Spinal cord (tissue), 9 donors: ENCODE measurements at regions not wholly inside any gene's neighbourhood (a gene's known extent, or its start where the extent isn't known, plus 50 kb on each side); places are given as distances from the start of the nearest gene placed in this dataset.

ENCODE experiments used
- DNase-seq, 6 donors: peaks; one replicate each; pipeline versions ENCODE4 v3.0.0 to v3.0.0-alpha.2; 2013 to 2015; ENCODE audit warnings: low spot score in 6 of 6, low read depth in 4 of 6
- H3K27ac ChIP-seq: one replicate; pipeline ENCODE4 v1.5.1; 2013; ENCODE audit warnings: low read depth, low read length, control low read depth
- H3K27me3 ChIP-seq: one replicate; pipeline ENCODE4 v1.6.1; 2013; ENCODE audit warnings: low read length; ENCODE audit not compliant: control insufficient read depth, insufficient read depth
- H3K36me3 ChIP-seq: one replicate; pipeline ENCODE4 v1.6.1; 2013; ENCODE audit warnings: low read length; ENCODE audit not compliant: control insufficient read depth, insufficient read depth
- H3K4me1 ChIP-seq: one replicate; pipeline ENCODE4 v1.6.1; 2013; ENCODE audit warnings: low read length; ENCODE audit not compliant: control insufficient read depth, insufficient read depth
- H3K4me3 ChIP-seq: one replicate; pipeline ENCODE4 v1.5.1; 2013; ENCODE audit warnings: low read depth, low read length, control low read depth
- H3K9me3 ChIP-seq: one replicate; pipeline ENCODE4 v1.6.1; 2013; ENCODE audit warnings: low read length; ENCODE audit not compliant: control insufficient read depth, insufficient read depth
- WGBS: methylation state at CpG from one replicate; pipeline ENCODE4 v1.1.5; 2013; ENCODE audit warnings: missing lambda C conversion rate; ENCODE audit not compliant: insufficient coverage; 5-methylcytosine and 5-hydroxymethylcytosine counted together
- donor health status: healthy.

GRCh38 chr1:199780091-199780490 is 247.4 kb upstream of the NR5A2 start:
- Histone ChIP-seq H3K4me1 (no peaks in the 10 kb centered on the region), H3K4me3 (no peak overlapping the region), H3K27ac (no peak overlapping the region), H3K36me3 (no peaks in the 10 kb centered on the region), H3K9me3 (no peaks in the 10 kb centered on the region), H3K27me3 (no peaks in the 10 kb centered on the region)
- WGBS, result 50% methylated on average over 1 of the region's 5 CpGs
- DNase-seq, result no peak

GRCh38 chr1:199780948-199781670 is 246.4 kb upstream of the NR5A2 start:
- H3K4me1 ChIP-seq, result no peaks in the 10 kb centered on the region
- DNase-seq, result no peak
- no peak overlapping the region for H3K27ac ChIP-seq
- H3K36me3 ChIP-seq, result no peaks in the 10 kb centered on the region
- no peaks in the 10 kb centered on the region for H3K9me3 ChIP-seq
- no peak overlapping the region for H3K4me3 ChIP-seq
- no CpG with 5 or more reads among the region's 2 CpGs for WGBS
- no peaks in the 10 kb centered on the region for H3K27me3 ChIP-seq

- H3K9me3 ChIP-seq, result no peaks in the 10 kb centered on the region
- no CpG with 5 or more reads among the region's 2 CpGs for WGBS
- H3K4me1 ChIP-seq, result no peaks in the 10 kb centered on the region
- no peak overlapping the region for H3K4me3 ChIP-seq
- no peaks in the 10 kb centered on the region for H3K36me3 ChIP-seq
- no peak overlapping the region for H3K27ac ChIP-seq
- H3K27me3 ChIP-seq, result no peaks in the 10 kb centered on the region
- no peak for DNase-seq
Measured at GRCh38 chr1:199784138-199784895, 243.2 kb upstream of the NR5A2 start.

- WGBS, result no CpG with 5 or more reads among the region's 3 CpGs
- Histone ChIP-seq H3K4me1 (no peaks in the 10 kb centered on the region), H3K27ac (no peak overlapping the region), H3K9me3 (no peaks in the 10 kb centered on the region), H3K4me3 (no peak overlapping the region), H3K36me3 (no peaks in the 10 kb centered on the region), H3K27me3 (no peaks in the 10 kb centered on the region)
- DNase-seq, result no peak
Measured at GRCh38 chr1:199786695-199787094, 240.8 kb upstream of the NR5A2 start.

GRCh38 chr1:199789141-199789540 is 238.4 kb upstream of the NR5A2 start:
- Histone ChIP-seq H3K4me3 (no peak overlapping the region), H3K4me1 (no peaks in the 10 kb centered on the region), H3K27me3 (no peaks in the 10 kb centered on the region), H3K9me3 (no peaks in the 10 kb centered on the region), H3K27ac (no peak overlapping the region), H3K36me3 (no peaks in the 10 kb centered on the region)
- DNase-seq, result no peak
- no CpG with 5 or more reads among the region's 1 CpG for WGBS

GRCh38 chr1:199791495-199791894 is 236.0 kb upstream of the NR5A2 start:
- Histone ChIP-seq H3K36me3 (no peaks in the 10 kb centered on the region), H3K27ac (no peak overlapping the region), H3K4me1 (no peaks in the 10 kb centered on the region), H3K27me3 (no peaks in the 10 kb centered on the region), H3K9me3 (no peaks in the 10 kb centered on the region), H3K4me3 (no peak overlapping the region)
- no CpG with 5 or more reads among the region's 3 CpGs for WGBS
- no peak for DNase-seq

- H3K36me3 ChIP-seq, result no peaks in the 10 kb centered on the region
- H3K4me1 ChIP-seq, result no peaks in the 10 kb centered on the region
- no peaks in the 10 kb centered on the region for H3K9me3 ChIP-seq
- no peak for DNase-seq
- no peak overlapping the region for H3K27ac ChIP-seq
- no CpG with 5 or more reads among the region's 1 CpG for WGBS
- no peaks in the 10 kb centered on the region for H3K27me3 ChIP-seq
- H3K4me3 ChIP-seq, result no peak overlapping the region
Measured at GRCh38 chr1:199792874-199793273, 234.6 kb upstream of the NR5A2 start.

- no peak overlapping the region for H3K27ac ChIP-seq
- no peak for DNase-seq
- no peaks in the 10 kb centered on the region for H3K27me3 ChIP-seq
- H3K4me1 ChIP-seq, result no peaks in the 10 kb centered on the region
- H3K9me3 ChIP-seq, result no peaks in the 10 kb centered on the region
- H3K36me3 ChIP-seq, result no peaks in the 10 kb centered on the region
- 95% methylated on average over 3 of the region's 9 CpGs for WGBS
- H3K4me3 ChIP-seq, result no peak overlapping the region
Measured at GRCh38 chr1:199794105-199794863, 233.2 kb upstream of the NR5A2 start.

GRCh38 chr1:199799116-199799515 is 228.4 kb upstream of the NR5A2 start:
- Histone ChIP-seq H3K27me3 (no peaks in the 10 kb centered on the region), H3K9me3 (no peaks in the 10 kb centered on the region), H3K27ac (no peak overlapping the region), H3K4me1 (no peaks in the 10 kb centered on the region), H3K4me3 (no peak overlapping the region), H3K36me3 (no peaks in the 10 kb centered on the region)
- 87% methylated on average over 5 of the region's 8 CpGs for WGBS
- no peak for DNase-seq
